ENCODE measurements at regions not wholly inside any gene's neighbourhood (a gene's known extent, or its start where the extent isn't known, plus 50 kb on each side); places are given as distances from the start of the nearest gene placed in this dataset.
"Not testable (repeated sequence)": the region's sequence is repeated elsewhere in the genome, so short reads cannot be mapped to it uniquely, and the experiment has no call there.

GRCh38 chr2:175872721-175873120 lies 129.3 kb downstream of the LNPK start:
- no peak for DNase-seq (ENCODE audit: low read depth in 3 of 3)

- DNase-seq (ENCODE audit: low read depth in 3 of 3) = no peak
Measured at GRCh38 chr2:175872005-175872348, 130.1 kb downstream of the LNPK start.

DNA sequence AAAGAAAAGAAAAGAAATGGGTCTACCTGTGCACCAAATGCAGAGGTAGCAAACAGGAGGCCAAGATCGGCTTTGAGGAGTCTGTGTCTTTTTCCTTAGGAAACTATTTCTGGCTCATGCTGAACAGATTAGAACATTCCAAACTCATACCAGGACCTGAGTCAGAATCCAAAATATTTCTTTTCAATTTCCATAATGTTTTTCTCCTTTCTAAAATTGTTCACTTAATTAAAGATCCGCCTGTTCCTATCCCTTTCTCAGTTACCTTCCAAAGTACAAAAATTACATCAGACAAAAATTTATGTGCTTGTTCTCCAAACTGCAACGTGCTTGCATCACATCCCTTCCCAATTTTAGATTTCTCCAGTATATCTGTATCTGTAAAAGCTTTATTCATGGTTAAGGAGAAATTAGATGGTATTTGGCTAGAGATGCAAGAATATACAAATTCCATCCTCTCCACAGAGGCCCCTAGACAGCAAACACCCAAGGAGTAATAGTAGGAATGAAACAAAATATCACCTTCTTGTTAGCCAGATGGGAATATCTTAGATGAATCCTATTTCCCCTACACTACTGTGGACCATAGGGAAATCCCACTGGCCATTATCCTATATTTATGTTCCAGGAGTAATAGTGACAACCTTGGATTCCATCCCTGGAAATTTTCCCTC lies 130.6 kb downstream of the LNPK start:
- no peak for DNase-seq (ENCODE audit: low read depth in 3 of 3)

DNA sequence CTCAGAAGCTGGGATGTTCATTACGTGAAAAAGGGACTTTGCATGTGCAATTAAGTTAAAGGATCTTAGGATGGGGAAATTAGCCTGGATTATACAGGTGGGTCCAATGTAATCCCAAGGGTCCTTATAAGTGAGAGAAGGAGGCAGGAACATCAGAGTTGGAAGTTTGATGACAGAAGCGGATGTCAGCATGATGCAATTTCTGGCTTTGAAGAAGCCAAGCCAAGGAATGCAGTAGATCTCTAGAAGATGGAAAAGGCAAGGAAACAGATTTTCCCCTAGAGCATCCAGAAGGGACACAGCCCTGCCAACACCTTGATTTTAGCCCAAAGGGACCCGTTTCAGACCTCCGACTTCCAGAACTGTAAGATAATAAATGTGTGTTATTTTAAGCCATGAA lies 136.4 kb downstream of the LNPK start:
- DNase-seq (ENCODE audit: low read depth in 3 of 3) = no peak

GRCh38 chr2:175864137-175864850 lies 137.8 kb downstream of the LNPK start:
- DNase-seq (ENCODE audit: low read depth in 3 of 3) = no peak

- DNase-seq (ENCODE audit: low read depth in 3 of 3) = no peak
Measured at GRCh38 chr2:175861958-175862357, 140.1 kb downstream of the LNPK start.

GRCh38 chr2:175855794-175856453 lies 146.1 kb downstream of the LNPK start:
- DNase-seq (ENCODE audit: low read depth in 3 of 3) = no peak

DNA sequence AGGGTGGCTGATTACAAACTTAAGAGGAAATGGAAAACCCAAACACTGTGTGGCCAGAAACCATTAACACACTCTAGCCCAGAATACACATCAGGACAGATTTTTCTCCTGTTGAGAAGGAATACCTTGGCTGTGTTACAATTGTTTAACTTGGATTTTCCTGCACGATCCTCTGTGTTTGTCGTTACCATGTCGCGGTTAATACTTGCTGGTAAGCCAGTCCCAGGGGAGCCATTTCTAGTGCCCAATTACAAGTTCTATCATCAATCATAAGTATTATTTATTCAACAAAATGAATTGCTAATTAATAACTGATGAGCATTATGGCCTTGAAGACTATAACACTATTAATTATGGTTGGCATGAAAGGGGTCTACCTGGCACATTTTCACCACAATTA lies 146.8 kb downstream of the LNPK start:
- no peak for DNase-seq (ENCODE audit: low read depth in 3 of 3)

DNA sequence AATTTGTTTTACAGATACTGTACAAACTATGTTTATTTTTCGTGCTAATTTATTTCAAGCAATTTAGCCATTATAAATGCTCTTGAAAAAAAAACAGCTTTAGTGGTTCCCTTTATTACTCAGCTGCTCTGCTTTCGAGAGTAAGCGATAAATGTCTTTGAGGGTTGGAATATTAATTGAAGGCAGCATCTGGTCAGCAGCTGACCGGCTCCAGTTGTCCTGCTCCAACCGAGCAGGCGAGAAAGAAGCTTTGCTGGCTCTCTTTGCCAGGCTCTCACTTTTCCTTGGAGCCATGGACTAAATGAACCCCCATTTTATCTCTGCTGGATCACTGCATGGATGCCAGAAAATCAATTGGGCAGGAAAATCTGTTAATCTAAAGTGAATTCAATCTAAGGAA lies 147.4 kb downstream of the LNPK start:
- DNase-seq (ENCODE audit: low read depth in 3 of 3) = no peak

- DNase-seq (ENCODE audit: low read depth in 3 of 3) = no peak
Measured at GRCh38 chr2:175854129-175854528, 147.9 kb downstream of the LNPK start.

GRCh38 chr2:175853616-175853890 lies 148.5 kb downstream of the LNPK start:
- DNase-seq (ENCODE audit: low read depth in 3 of 3) = no peak

DNA sequence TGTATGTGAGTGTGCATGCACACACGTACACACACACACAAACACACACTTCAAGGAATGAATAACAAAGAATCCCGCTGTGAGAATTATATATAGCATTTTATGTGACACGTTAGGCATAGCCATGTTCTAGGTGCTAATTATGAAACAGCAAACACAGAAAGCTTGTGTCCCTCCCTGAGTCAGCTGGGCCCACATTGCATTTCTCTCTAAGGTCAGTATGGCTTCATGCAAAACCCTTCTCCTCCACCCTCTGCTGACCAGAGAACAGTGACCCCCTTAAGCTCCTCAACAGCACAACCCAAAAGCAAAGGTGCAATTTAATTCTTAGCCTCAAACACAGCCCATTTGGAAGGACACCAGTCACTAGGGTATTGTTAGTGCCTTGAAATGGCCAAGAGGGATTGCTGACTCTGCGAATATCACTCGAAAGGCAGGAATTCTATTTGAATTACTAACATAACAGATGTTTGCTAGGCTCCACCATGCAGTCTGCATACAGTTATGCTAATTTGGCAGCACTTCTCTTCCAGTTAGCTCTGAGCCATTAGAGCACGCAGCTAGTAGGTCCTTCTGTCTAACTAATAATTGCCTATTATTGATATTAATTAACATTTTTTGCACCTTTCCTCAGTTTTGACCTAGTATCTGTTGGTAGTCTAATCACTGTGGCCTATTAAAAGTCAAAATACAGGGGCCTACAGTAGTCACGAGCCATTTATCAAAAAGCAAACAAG lies 149.0 kb downstream of the LNPK start:
- DNase-seq (ENCODE audit: low read depth in 3 of 3) = no peak

- no peak for DNase-seq (ENCODE audit: low read depth in 3 of 3)
Measured at GRCh38 chr2:175847128-175847527, 154.9 kb downstream of the LNPK start.

DNA sequence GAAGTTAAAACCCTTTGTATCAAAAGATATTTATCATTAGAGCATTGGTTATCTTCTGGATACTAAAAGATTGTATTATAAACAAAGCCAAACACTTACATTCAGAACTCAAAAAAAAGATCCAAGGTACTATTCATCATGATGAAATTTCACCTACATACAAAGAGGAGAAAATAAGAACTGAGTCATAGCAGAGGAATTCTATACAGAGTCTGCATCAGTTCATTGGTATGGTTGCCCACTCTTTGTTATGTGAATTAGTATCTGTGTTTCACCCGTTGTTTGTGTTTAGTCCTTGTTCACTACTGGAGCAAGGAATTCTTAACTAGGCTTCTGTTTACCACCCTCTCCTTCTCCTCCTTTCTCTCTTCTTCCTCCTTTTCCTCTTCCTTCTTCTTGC lies 157.9 kb downstream of the LNPK start:
- no peak for DNase-seq (ENCODE audit: low read depth in 3 of 3)

DNA sequence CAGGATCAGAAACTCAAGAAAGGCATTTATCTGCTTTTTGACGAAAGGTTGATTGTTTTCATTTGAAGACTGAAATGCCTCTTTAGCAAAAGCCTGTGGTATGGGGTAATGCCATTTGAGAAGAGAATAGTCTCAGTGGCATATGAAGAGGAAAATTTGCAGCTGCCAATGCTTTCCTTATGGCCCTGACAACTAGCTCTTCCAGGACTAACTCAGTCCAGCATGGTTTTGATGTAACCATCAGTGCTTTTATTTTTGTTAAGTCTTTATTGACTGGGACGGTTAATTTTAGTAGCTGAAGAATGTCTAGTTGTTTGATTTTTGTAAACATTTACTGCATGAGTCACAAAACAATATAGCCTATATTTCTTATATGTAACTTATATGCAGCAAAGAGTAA lies 158.4 kb downstream of the LNPK start:
- no peak for DNase-seq (ENCODE audit: low read depth in 3 of 3)

DNA sequence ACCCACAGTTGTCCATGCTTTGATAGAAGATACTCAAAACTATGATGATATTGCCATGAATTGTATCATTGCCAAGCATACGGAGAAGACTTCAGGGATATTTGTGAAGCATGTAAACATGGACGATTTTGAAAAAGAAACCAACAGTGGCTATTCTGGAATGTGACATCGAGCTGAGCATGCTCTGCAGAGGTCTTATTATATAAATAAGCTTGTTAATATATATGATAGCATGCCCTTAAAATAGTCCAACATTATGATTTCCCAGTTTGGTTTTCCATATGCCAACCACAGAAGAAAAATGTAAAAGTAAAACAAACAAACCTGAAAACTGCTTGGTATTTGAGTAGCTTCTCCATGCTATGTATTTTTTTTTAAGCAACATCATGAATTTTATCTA lies 159.1 kb downstream of the LNPK start:
- no peak for DNase-seq (ENCODE audit: low read depth in 3 of 3)

DNA sequence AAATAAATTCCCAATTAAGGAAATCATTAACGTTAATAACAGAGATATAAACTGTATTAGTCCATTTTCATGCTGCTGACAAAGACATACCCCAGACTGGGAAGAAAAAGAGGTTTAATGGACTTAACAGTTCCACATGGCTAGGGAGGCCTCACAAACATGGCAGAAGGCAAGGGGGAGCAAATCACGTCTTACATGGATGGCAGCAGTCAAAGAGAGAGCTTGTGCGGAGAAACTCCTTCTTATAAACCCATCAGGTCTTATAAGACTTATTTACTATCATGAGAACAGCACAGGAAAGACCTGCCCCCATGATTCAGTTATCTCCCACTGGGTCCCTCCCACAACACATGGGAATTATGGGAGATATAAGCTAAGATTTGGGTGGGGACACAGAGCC lies 161.3 kb downstream of the LNPK start:
- DNase-seq (ENCODE audit: low read depth in 3 of 3) = not testable (repeated sequence)

GRCh38 chr2:175840256-175840655 lies 161.8 kb downstream of the LNPK start:
- DNase-seq (ENCODE audit: low read depth in 3 of 3) = no peak

DNA sequence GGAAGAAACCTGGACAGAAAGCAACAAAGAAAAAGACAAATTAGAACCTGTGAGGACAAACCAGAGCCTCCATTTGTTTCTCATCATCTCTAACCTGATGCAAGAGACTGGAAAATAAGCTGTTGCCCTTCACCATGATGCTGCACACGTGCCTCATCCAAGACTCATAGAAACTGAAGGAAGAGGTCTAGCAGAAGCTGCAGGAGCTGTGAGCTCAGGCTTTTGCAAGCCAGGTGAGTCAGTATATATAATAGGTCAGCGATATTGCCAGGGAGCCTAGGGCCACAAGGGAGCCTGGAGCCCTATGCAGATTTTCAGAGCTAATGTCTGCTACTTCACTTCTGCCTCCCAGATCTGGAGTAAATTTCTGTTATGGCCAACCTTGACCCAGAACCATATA lies 163.1 kb downstream of the LNPK start:
- DNase-seq (ENCODE audit: low read depth in 3 of 3) = no peak

- DNase-seq (ENCODE audit: low read depth in 3 of 3) = no peak
Measured at GRCh38 chr2:175837046-175837445, 165.0 kb downstream of the LNPK start.

DNA sequence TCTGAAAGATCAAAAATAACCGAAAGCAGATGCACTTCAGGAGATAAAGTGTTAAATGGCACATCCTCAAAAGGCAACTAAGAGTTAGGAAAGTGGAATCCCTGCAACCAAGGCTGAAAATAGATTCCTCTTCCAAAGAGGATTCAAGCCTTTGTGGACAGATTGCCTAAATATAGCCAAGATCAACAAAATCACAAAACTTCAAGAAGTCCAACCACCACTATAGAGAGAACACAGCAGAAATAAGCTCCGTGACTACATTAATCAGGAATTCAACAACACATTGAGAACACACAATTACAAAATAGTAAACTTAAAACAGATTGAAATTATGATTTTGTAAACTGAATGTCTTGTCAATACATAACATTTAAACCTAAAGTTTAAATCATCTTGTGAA lies 165.7 kb downstream of the LNPK start:
- DNase-seq (ENCODE audit: low read depth in 3 of 3) = no peak

DNA sequence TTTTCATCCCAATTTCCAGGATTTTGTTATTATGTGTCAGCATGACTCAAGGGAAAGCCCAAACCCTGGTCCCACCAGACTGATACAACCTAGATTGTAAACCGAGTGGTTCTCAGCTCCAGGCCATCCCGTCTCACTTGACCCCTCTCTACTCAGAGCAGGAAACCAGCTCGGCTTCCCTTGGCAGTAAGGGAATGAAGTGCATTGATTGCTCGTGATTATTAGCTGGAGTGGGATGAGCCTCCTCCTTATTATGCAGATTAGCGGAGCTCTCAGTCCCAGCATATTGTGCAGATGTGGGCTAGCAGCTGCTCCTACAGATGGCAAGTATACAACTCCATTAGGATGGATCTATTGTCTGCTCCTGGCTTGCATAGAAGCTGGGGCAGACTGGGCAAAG lies 167.6 kb downstream of the LNPK start:
- DNase-seq (ENCODE audit: low read depth in 3 of 3) = no peak

GRCh38 chr2:175832866-175833265 lies 169.2 kb downstream of the LNPK start:
- DNase-seq (ENCODE audit: low read depth in 3 of 3) = no peak
